H54 (cell line): ENCODE measurements at regions not wholly inside any gene's neighbourhood (a gene's known extent, or its start where the extent isn't known, plus 50 kb on each side); places are given as distances from the start of the nearest gene placed in this dataset.

Experiments used
- DNase-seq: peaks from one replicate; pipeline ENCODE4 v3.0.0; 2011; ENCODE audit warnings: low spot score, mixed read lengths; ENCODE audit not compliant: insufficient read length
- FAIRE-seq: peaks from 3 replicates; lab custom pipeline; 2011; peaks lifted over from hg19 to GRCh38; lab: Jason Lieb, UNC
- POLR2A ChIP-seq: IDR thresholded peaks from 2 replicates; pipeline ENCODE4 v1.6.1; 2011; ENCODE audit warnings: low read depth, mild to moderate bottlenecking, low read length

GRCh38 chr5:110323357-110323756, 403.1 kb downstream of the TMEM232 start:
- DNase-seq (no peak), FAIRE-seq (no peak)
- no peak for TF ChIP-seq POLR2A

GRCh38 chr5:110323832-110324231, 402.6 kb downstream of the TMEM232 start:
- DNase-seq (no peak), FAIRE-seq (no peak)
- TF ChIP-seq POLR2A: no peak

- no peak for DNase-seq
- TF ChIP-seq POLR2A: no peak
- FAIRE-seq: no peak
These were observed 401.6 kb downstream of the TMEM232 start for GRCh38 chr5:110324876-110325275.

- DNase-seq (no peak), FAIRE-seq (no peak)
- no peak for TF ChIP-seq POLR2A
These were observed 396.4 kb downstream of the TMEM232 start for GRCh38 chr5:110329955-110330525.

GRCh38 chr5:110333384-110333783, 393.1 kb downstream of the TMEM232 start:
- FAIRE-seq: no peak
- TF ChIP-seq POLR2A: no peak
- no peak for DNase-seq

GRCh38 chr5:110335361-110336066, 391.0 kb downstream of the TMEM232 start:
- TF ChIP-seq POLR2A: no peak
- FAIRE-seq (no peak), DNase-seq (no peak)

- DNase-seq (no peak), FAIRE-seq (no peak)
These were observed 388.0 kb downstream of the TMEM232 start for GRCh38 chr5:110338341-110339083.

GRCh38 chr5:110339399-110339798, 387.1 kb downstream of the TMEM232 start:
- FAIRE-seq (no peak), DNase-seq (no peak)
- TF ChIP-seq POLR2A: no peak

More at GRCh38 chr5:110338341-110339083, 388.0 kb downstream of the TMEM232 start:
- no peak for TF ChIP-seq POLR2A

- TF ChIP-seq POLR2A: no peak
- DNase-seq (no peak), FAIRE-seq (no peak)
These were observed 384.6 kb downstream of the TMEM232 start for GRCh38 chr5:110341836-110342235.

GRCh38 chr5:110342683-110343082, 383.8 kb downstream of the TMEM232 start:
- TF ChIP-seq POLR2A: no peak
- no peak for FAIRE-seq
- no peak for DNase-seq

- no peak for TF ChIP-seq POLR2A
- DNase-seq: no peak
- FAIRE-seq: no peak
These were observed 382.9 kb downstream of the TMEM232 start for GRCh38 chr5:110343616-110344015.

GRCh38 chr5:110345623-110346022, 380.8 kb downstream of the TMEM232 start:
- DNase-seq: no peak
- TF ChIP-seq POLR2A: no peak
- FAIRE-seq: no peak

- no peak for FAIRE-seq
- no peak for DNase-seq
- TF ChIP-seq POLR2A: no peak
These were observed 379.5 kb downstream of the TMEM232 start for GRCh38 chr5:110346893-110347358.

GRCh38 chr5:110347781-110348180, 378.7 kb downstream of the TMEM232 start:
- FAIRE-seq (no peak), DNase-seq (no peak)
- no peak for TF ChIP-seq POLR2A

- FAIRE-seq: no peak
- no peak for DNase-seq
These were observed 375.0 kb downstream of the TMEM232 start for GRCh38 chr5:110351430-110351829.

More at GRCh38 chr5:110351430-110351829, 375.0 kb downstream of the TMEM232 start:
- no peak for TF ChIP-seq POLR2A
